SK-N-MC (cell line): ENCODE measurements at regions not wholly inside any gene's neighbourhood (a gene's known extent, or its start where the extent isn't known, plus 50 kb on each side); places are given as distances from the start of the nearest gene placed in this dataset.

Experiments used
- EZH2 ChIP-seq: fragments of 200-600 bp; sonication (generic); IDR thresholded peaks from one replicate; pipeline ENCODE4 v1.6.1; 2017; ENCODE audit warnings: antibody characterized with exemption
- POLR2AphosphoS5 ChIP-seq: IDR thresholded peaks from 2 replicates; pipeline ENCODE4 v1.6.1; 2012; ENCODE audit warnings: mild to moderate bottlenecking, low read depth, low read length, borderline replicate concordance

- TF ChIP-seq POLR2AphosphoS5 (no peak), EZH2 (no peak)
Observed at GRCh38 chr9:87213948-87214347, 266.6 kb upstream of the GAS1 start.
